ENCODE measurements at regions not wholly inside any gene's neighbourhood (a gene's known extent, or its start where the extent isn't known, plus 50 kb on each side); places are given as distances from the start of the nearest gene placed in this dataset.

DNA sequence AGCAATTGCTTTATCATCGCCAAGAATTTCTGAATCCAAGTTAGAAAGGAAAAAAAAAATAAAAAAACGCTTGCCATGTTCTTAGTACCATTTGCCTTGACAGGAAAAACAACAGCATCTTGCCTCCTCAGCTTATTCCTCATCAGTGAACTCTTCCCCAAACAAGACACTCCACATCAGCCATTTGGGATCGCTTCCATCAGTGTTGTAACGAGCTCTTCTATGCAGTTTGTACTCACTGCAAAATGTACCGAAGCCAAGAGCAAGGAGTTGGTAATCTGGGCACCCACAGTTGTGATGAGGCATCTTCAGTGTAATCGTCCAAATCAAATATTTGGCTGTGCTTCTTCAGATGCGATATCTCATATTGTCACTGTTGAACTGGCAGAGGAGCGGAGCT lies 503.7 kb downstream of the TMEM182 start:
- Histone ChIP-seq H2AFZ (ENCODE audit: low read depth) (no peak overlapping the region), H4K20me1 (ENCODE audit: insufficient read depth) (no peaks in the 10 kb centered on the region), H3K4me2 (no peak overlapping the region), H3K36me3 (ENCODE audit: insufficient read depth) (no peaks in the 10 kb centered on the region), H3K9ac (no peak overlapping the region), H3K4me3 (IDR thresholded peaks at IDR 0.05; ENCODE audit: insufficient read depth, low read depth, low read length) (no peak overlapping the region), H3K27me3 (ENCODE audit: insufficient read depth, low read depth) (no peaks in the 10 kb centered on the region), H3K79me2 (ENCODE audit: insufficient read depth, low read depth) (no peaks in the 10 kb centered on the region), H3K4me1 (ENCODE audit: low read depth, poor library complexity, severe bottlenecking) (no peaks in the 10 kb centered on the region), H3K27ac (no peak overlapping the region)
- TF ChIP-seq CTCF (conservative IDR thresholded peaks at IDR 0.05; ENCODE audit: low read depth, low read length): no peak

DNA sequence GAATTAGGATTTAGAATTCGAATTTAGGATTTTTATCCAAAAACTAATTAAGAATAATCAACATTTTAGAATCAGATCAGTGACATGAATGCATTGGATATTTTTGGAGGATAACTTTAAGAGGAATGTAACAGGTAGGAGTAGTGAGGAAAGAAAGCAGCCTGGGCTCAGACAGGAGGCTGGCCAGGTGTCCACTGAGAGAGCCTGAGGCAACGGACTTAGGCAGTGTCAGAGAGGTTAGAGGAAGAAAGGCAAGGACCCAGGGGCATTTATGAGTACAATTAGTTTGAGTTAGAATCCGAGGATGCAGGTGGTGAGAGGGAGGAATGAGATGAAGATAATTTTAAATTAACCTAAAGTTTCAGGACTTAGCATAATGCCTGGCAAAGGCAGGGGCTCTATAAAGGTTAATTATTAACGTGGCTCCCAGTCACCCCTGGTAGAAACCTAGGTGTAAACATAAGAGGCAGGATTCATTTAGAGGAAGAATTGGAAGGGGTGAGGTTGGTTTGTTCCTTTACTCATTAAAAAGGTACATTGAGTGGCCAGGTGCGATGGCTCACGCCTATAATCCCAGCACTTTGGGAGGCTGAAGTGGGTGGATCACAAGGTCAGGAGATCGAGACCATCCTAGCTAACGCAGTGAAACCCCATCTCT lies 507.1 kb downstream of the TMEM182 start:
- H3K27me3 ChIP-seq (ENCODE audit: insufficient read depth, low read depth): no peaks in the 10 kb centered on the region
- no peaks in the 10 kb centered on the region for H4K20me1 ChIP-seq (ENCODE audit: insufficient read depth)
- H3K9ac ChIP-seq: no peak overlapping the region
- H3K4me2 ChIP-seq: no peak overlapping the region
- TF ChIP-seq CTCF (conservative IDR thresholded peaks at IDR 0.05; ENCODE audit: low read depth, low read length): no peak
- no peak overlapping the region for H3K27ac ChIP-seq
- no peak overlapping the region for H3K4me3 ChIP-seq (IDR thresholded peaks at IDR 0.05; ENCODE audit: insufficient read depth, low read depth, low read length)
- H3K36me3 ChIP-seq (ENCODE audit: insufficient read depth): no peaks in the 10 kb centered on the region
- H3K79me2 ChIP-seq (ENCODE audit: insufficient read depth, low read depth): no peaks in the 10 kb centered on the region
- H3K4me1 ChIP-seq (ENCODE audit: low read depth, poor library complexity, severe bottlenecking): no peaks in the 10 kb centered on the region
- no peak overlapping the region for H2AFZ ChIP-seq (ENCODE audit: low read depth)

DNA sequence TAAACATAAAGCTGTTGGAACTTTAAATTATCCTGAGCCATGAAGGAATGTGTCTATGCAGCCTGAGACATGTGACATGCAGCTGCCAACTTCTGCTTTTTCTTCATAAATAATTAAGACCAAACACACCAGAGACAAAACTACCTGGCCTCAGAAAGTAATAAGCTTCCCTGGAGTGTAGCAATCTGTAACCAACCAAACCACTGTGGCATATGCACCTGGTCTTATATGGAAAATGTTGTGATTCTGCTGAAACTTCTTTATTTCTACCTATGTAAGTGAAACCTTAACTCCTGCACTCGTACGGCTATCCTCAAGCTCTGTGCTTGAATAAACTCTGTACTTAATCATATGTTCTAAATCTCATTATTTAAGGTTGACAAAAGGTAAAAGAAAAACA lies 515.0 kb downstream of the TMEM182 start:
- no peaks in the 10 kb centered on the region for H3K36me3 ChIP-seq (ENCODE audit: insufficient read depth)

GRCh38 chr2:103284750-103285149 lies 522.9 kb downstream of the TMEM182 start:
- no peak overlapping the region for H3K27ac ChIP-seq
- no peak for TF ChIP-seq CTCF (conservative IDR thresholded peaks at IDR 0.05; ENCODE audit: low read depth, low read length)
- H3K9ac ChIP-seq: no peak overlapping the region
- H3K4me2 ChIP-seq: no peak overlapping the region
- H3K79me2 ChIP-seq (ENCODE audit: insufficient read depth, low read depth): no peaks in the 10 kb centered on the region
- H2AFZ ChIP-seq (ENCODE audit: low read depth): no peak overlapping the region
- H3K4me3 ChIP-seq (IDR thresholded peaks at IDR 0.05; ENCODE audit: insufficient read depth, low read depth, low read length): no peak overlapping the region
- no peaks in the 10 kb centered on the region for H4K20me1 ChIP-seq (ENCODE audit: insufficient read depth)
- H3K27me3 ChIP-seq (ENCODE audit: insufficient read depth, low read depth): no peaks in the 10 kb centered on the region
- H3K36me3 ChIP-seq (ENCODE audit: insufficient read depth): no peaks in the 10 kb centered on the region
- H3K4me1 ChIP-seq (ENCODE audit: low read depth, poor library complexity, severe bottlenecking): no peaks in the 10 kb centered on the region

More for the DNA sequence above, 515.0 kb downstream of the TMEM182 start:
- Histone ChIP-seq H3K27ac (peak overlapping the region; percentile 50), H3K4me3 (IDR thresholded peaks at IDR 0.05; ENCODE audit: insufficient read depth, low read depth, low read length) (no peak overlapping the region), H3K79me2 (ENCODE audit: insufficient read depth, low read depth) (no peaks in the 10 kb centered on the region), H3K4me2 (peak overlapping the region; percentile 63), H3K27me3 (ENCODE audit: insufficient read depth, low read depth) (no peaks in the 10 kb centered on the region), H2AFZ (ENCODE audit: low read depth) (peak overlapping the region; percentile 24; the same call in 1 of the 2 replicates), H3K9ac (no peak overlapping the region), H4K20me1 (ENCODE audit: insufficient read depth) (no peaks in the 10 kb centered on the region), H3K4me1 (ENCODE audit: low read depth, poor library complexity, severe bottlenecking) (peaks cover 31% of the 10 kb centered on the region)
- TF ChIP-seq CTCF (conservative IDR thresholded peaks at IDR 0.05; ENCODE audit: low read depth, low read length): no peak
